ENCODE measurements at regions not wholly inside any gene's neighbourhood (a gene's known extent, or its start where the extent isn't known, plus 50 kb on each side); places are given as distances from the start of the nearest gene placed in this dataset.

DNA sequence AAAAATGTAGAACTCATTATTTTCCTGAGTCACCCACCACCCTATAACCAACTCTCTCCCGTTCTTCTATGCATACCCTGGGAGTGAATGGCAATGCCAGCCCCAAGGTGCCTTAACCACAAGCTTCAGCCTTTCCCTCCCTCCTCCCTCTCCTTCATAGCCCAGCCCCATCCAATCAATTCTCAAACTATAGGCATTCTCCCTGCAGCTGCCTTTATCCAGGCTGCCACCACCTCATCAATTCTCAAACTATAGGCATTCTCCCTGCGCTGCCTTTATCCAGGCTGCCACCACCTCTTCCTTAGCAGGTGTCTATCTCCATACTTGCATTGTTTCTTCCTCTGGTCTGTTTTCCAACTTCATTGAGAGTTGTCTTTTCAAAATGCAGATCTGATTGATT lies 77.1 kb downstream of the PLEKHG1 start:
- TF ChIP-seq, protein P1, sequence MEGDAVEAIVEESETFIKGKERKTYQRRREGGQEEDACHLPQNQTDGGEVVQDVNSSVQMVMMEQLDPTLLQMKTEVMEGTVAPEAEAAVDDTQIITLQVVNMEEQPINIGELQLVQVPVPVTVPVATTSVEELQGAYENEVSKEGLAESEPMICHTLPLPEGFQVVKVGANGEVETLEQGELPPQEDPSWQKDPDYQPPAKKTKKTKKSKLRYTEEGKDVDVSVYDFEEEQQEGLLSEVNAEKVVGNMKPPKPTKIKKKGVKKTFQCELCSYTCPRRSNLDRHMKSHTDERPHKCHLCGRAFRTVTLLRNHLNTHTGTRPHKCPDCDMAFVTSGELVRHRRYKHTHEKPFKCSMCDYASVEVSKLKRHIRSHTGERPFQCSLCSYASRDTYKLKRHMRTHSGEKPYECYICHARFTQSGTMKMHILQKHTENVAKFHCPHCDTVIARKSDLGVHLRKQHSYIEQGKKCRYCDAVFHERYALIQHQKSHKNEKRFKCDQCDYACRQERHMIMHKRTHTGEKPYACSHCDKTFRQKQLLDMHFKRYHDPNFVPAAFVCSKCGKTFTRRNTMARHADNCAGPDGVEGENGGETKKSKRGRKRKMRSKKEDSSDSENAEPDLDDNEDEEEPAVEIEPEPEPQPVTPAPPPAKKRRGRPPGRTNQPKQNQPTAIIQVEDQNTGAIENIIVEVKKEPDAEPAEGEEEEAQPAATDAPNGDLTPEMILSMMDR (IDR thresholded peaks at IDR 0.05; ENCODE audit: insufficient read depth, low read length, poor library complexity, severe bottlenecking): no peak
- TF ChIP-seq EZH2phosphoT487 (conservative IDR thresholded peaks at IDR 0.05; ENCODE audit: low read length): no peak

Measured in SU-DHL-6 (cell line).